CD4-positive, alpha-beta T cell treated with Interleukin-15 for 1 hour (primary cell): ENCODE measurements at regions not wholly inside any gene's neighbourhood (a gene's known extent, or its start where the extent isn't known, plus 50 kb on each side); places are given as distances from the start of the nearest gene placed in this dataset.

ENCODE experiments used
- DNase-seq: peaks from one replicate; pipeline ENCODE4 v3.0.0-alpha.2; 2020

- no peak for DNase-seq
Measured at GRCh38 chr12:24062642-24063245, 113.3 kb upstream of the SOX5 start.

- DNase-seq: no peak
Measured at GRCh38 chr12:24060089-24060488, 110.6 kb upstream of the SOX5 start.

GRCh38 chr12:24057920-24058476 is 108.5 kb upstream of the SOX5 start:
- DNase-seq: no peak

- no peak for DNase-seq
Measured at GRCh38 chr12:24055747-24056146, 106.3 kb upstream of the SOX5 start.

GRCh38 chr12:24054416-24054815 is 104.9 kb upstream of the SOX5 start:
- DNase-seq: no peak

GRCh38 chr12:24049728-24050127 is 100.3 kb upstream of the SOX5 start:
- DNase-seq: no peak

- DNase-seq: no peak
Measured at GRCh38 chr12:24049101-24049500, 99.6 kb upstream of the SOX5 start.

GRCh38 chr12:24048446-24048845 is 99.0 kb upstream of the SOX5 start:
- DNase-seq: no peak

- no peak for DNase-seq
Measured at GRCh38 chr12:24047326-24047725, 97.9 kb upstream of the SOX5 start.

- no peak for DNase-seq
Measured at GRCh38 chr12:24045816-24046257, 96.4 kb upstream of the SOX5 start.

- DNase-seq: no peak
Measured at GRCh38 chr12:24044941-24045703, 95.7 kb upstream of the SOX5 start.

- no peak for DNase-seq
Measured at GRCh38 chr12:24042651-24043050, 93.2 kb upstream of the SOX5 start.

- DNase-seq: no peak
Measured at GRCh38 chr12:24039113-24039525, 89.6 kb upstream of the SOX5 start.

GRCh38 chr12:24038211-24038997 is 88.9 kb upstream of the SOX5 start:
- no peak for DNase-seq

- DNase-seq: no peak
Measured at GRCh38 chr12:24036438-24037216, 87.2 kb upstream of the SOX5 start.

- no peak for DNase-seq
Measured at GRCh38 chr12:24034894-24035293, 85.4 kb upstream of the SOX5 start.

GRCh38 chr12:24034160-24034559 is 84.7 kb upstream of the SOX5 start:
- no peak for DNase-seq

- DNase-seq: no peak
Measured at GRCh38 chr12:24027352-24027751, 77.9 kb upstream of the SOX5 start.

GRCh38 chr12:24025153-24025798 is 75.8 kb upstream of the SOX5 start:
- DNase-seq: no peak

- DNase-seq: no peak
Measured at GRCh38 chr12:24023081-24023480, 73.6 kb upstream of the SOX5 start.

GRCh38 chr12:24021164-24021502 is 71.7 kb upstream of the SOX5 start:
- no peak for DNase-seq
